ENCODE measurements at regions not wholly inside any gene's neighbourhood (a gene's known extent, or its start where the extent isn't known, plus 50 kb on each side); places are given as distances from the start of the nearest gene placed in this dataset.

DNA sequence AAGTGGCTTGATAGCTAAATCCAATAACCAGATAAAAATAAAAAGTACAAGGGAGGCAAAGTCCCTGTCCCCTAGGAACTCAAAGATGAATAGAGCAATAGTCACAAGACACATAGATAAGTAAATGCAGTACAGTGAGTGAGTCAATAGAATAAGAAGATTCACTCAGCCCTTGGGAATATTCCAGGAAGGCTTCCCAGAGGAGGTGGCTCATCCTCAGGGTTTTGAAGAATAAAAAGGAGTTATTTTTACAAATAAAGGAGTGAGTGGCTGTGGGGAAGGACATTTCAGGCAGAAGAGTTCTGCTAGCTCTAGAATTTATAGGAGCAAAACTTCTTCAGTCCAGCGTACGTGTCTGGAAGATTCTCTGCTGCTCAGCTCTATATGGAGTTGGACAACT is 177.4 kb upstream of the SDK2 start:
- Histone ChIP-seq H4K20me1 (replicated peaks; ENCODE audit: control insufficient read depth, insufficient read depth, low read length) (peaks cover 3% of the 10 kb centered on the region; the same call in 1 of the 2 replicates), H3K4me3 (no peak overlapping the region), H3K79me2 (ENCODE audit: control insufficient read depth, insufficient read depth, low read length) (no peaks in the 10 kb centered on the region), H3K4me2 (ENCODE audit: insufficient read depth, low read length) (no peak overlapping the region), H2AFZ (ENCODE audit: low read depth, low read length) (no peak overlapping the region), H3K9me3 (replicated peaks; ENCODE audit: control insufficient read depth, insufficient read depth, low read depth, low read length) (no peaks in the 10 kb centered on the region), H3K27ac (ENCODE audit: extremely low read depth, low read depth, low read length) (no peak overlapping the region), H3K36me3 (ENCODE audit: control insufficient read depth, insufficient read depth, low read length) (no peaks in the 10 kb centered on the region), H3K9me1 (ENCODE audit: control insufficient read depth, insufficient read depth, low read length) (no peaks in the 10 kb centered on the region), H3K9ac (ENCODE audit: insufficient read depth in 1 of 2, low read depth in 2 of 2, low read length in 2 of 2) (no peak overlapping the region), H3K4me1 (replicated peaks in 1 of 2; ENCODE audit: control insufficient read depth in 2 of 2, insufficient read depth in 2 of 2, low read length in 2 of 2) (no peaks in the 10 kb centered on the region), H3K27me3 (ENCODE audit: control insufficient read depth in 2 of 2, insufficient read depth in 2 of 2, low read length in 2 of 2) (peaks cover 0 to 25% of the 10 kb centered on the region in 2 experiments; a peak in 3 of 5 replicates)
- ATAC-seq (no peak), DNase-seq (ENCODE audit: extremely low read depth in 1 of 4, low spot score in 3 of 4) (no peak), FAIRE-seq (no peak)
- no TSS peak for BruUV-seq (replicated peaks)
- CTCF ChIA-PET (ENCODE audit: low intra/inter-chr PET ratio), result no interaction called here
- 4% methylated on average over 2 of the region's 2 CpGs for WGBS (ENCODE audit: insufficient coverage, low coverage, missing lambda C conversion rate)
- POLR2A ChIA-PET, result no interaction called here
- in situ Hi-C loops (cut with MboI) (no loop called here), intact Hi-C loops (cut with micrococcal nuclease) (no loop called here)
- no peak for TF ChIP-seq RCOR1 (IDR thresholded peaks at IDR 0.05; ENCODE audit: borderline replicate concordance in 1 of 2, low read depth in 2 of 2, low read length in 2 of 2)
- TF ChIP-seq BRF2 (IDR thresholded peaks at IDR 0.05; ENCODE audit: borderline replicate concordance, insufficient read depth, insufficient read length), result no peak
- TF ChIP-seq ZNF561 (CRISPR knock-in tag; conservative IDR thresholded peaks at IDR 0.05), result no peak
- peak; percentile 54 for TF ChIP-seq ZFP36 (IDR thresholded peaks at IDR 0.05; ENCODE audit: low read depth, low read length, partially characterized antibody)

DNA sequence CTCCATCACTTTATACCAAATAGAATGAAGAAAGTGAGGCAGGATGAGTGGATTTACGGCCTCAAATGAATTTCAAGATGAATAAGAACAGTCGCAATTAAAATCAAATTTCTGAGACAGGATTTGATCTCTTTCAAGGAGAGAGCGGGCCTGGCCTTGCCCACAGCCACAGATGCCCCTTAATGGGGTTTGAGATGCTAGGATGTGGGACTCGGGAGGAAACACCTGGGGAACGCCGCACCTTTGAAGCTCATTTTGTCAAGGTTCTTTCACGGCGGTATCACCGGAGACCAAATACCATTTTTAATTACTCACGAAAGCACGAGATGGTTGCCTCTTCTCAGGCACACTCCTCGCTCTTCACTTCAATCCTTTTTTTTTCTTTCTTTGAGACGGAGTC is 178.1 kb upstream of the SDK2 start:
- 6% methylated on average over 11 of the region's 13 CpGs for WGBS (ENCODE audit: insufficient coverage, low coverage, missing lambda C conversion rate)
- H3K4me3 ChIP-seq, result no peak overlapping the region
- no peak overlapping the region for H3K27ac ChIP-seq (ENCODE audit: extremely low read depth, low read depth, low read length)
- no peak overlapping the region for H2AFZ ChIP-seq (ENCODE audit: low read depth, low read length)
- no peak for DNase-seq (ENCODE audit: extremely low read depth in 1 of 4, low spot score in 3 of 4)
- no TSS peak for BruUV-seq (replicated peaks)
- intact Hi-C loops (cut with micrococcal nuclease), result no loop called here
- H3K79me2 ChIP-seq (ENCODE audit: control insufficient read depth, insufficient read depth, low read length), result no peaks in the 10 kb centered on the region
- H3K4me1 ChIP-seq (replicated peaks in 1 of 2; ENCODE audit: control insufficient read depth in 2 of 2, insufficient read depth in 2 of 2, low read length in 2 of 2), result no peaks in the 10 kb centered on the region
- H3K36me3 ChIP-seq (ENCODE audit: control insufficient read depth, insufficient read depth, low read length), result no peaks in the 10 kb centered on the region
- H3K9me1 ChIP-seq (ENCODE audit: control insufficient read depth, insufficient read depth, low read length), result no peaks in the 10 kb centered on the region
- no peaks in the 10 kb centered on the region for H3K9me3 ChIP-seq (replicated peaks; ENCODE audit: control insufficient read depth, insufficient read depth, low read depth, low read length)
- ATAC-seq, result no peak
- CTCF ChIA-PET (ENCODE audit: low intra/inter-chr PET ratio), result no interaction called here
- H3K27me3 ChIP-seq (ENCODE audit: control insufficient read depth in 2 of 2, insufficient read depth in 2 of 2, low read length in 2 of 2), result peaks cover 0 to 32% of the 10 kb centered on the region in 2 experiments; a peak in 3 of 5 replicates
- H4K20me1 ChIP-seq (replicated peaks; ENCODE audit: control insufficient read depth, insufficient read depth, low read length), result peaks cover 3% of the 10 kb centered on the region; the same call in 1 of the 2 replicates
- no peak overlapping the region for H3K4me2 ChIP-seq (ENCODE audit: insufficient read depth, low read length)
- H3K9ac ChIP-seq (ENCODE audit: insufficient read depth in 1 of 2, low read depth in 2 of 2, low read length in 2 of 2), result no peak overlapping the region
- POLR2A ChIA-PET, result interaction anchor here (1.7 kb wide), 1 partner anchor 12 kb away, joined by 6 read pairs; no protein-coding TSS in a partner anchor
- FAIRE-seq, result no peak
- in situ Hi-C loops (cut with MboI), result no loop called here
- TF ChIP-seq NR4A1 (CRISPR knock-in tag; IDR thresholded peaks at IDR 0.05), result no peak
- no peak for TF ChIP-seq NR4A1 (tag; IDR thresholded peaks at IDR 0.05)
- TF ChIP-seq EP300 (IDR thresholded peaks at IDR 0.05; ENCODE audit: low read length), result no peak
- TF ChIP-seq, protein P1, sequence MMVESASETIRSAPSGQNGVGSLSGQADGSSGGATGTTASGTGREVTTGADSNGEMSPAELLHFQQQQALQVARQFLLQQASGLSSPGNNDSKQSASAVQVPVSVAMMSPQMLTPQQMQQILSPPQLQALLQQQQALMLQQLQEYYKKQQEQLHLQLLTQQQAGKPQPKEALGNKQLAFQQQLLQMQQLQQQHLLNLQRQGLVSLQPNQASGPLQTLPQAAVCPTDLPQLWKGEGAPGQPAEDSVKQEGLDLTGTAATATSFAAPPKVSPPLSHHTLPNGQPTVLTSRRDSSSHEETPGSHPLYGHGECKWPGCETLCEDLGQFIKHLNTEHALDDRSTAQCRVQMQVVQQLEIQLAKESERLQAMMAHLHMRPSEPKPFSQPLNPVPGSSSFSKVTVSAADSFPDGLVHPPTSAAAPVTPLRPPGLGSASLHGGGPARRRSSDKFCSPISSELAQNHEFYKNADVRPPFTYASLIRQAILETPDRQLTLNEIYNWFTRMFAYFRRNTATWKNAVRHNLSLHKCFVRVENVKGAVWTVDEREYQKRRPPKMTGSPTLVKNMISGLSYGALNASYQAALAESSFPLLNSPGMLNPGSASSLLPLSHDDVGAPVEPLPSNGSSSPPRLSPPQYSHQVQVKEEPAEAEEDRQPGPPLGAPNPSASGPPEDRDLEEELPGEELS (CRISPR knock-in tag; IDR thresholded peaks at IDR 0.05; ENCODE audit: borderline replicate concordance), result no peak
- TF ChIP-seq ZNF740 (CRISPR knock-in tag; IDR thresholded peaks at IDR 0.05), result no peak
- TF ChIP-seq ZNF740 (tag; IDR thresholded peaks at IDR 0.05), result no peak
- no peak for TF ChIP-seq ZNF583 (CRISPR knock-in tag; IDR thresholded peaks at IDR 0.05)
